ENCODE measurements at regions not wholly inside any gene's neighbourhood (a gene's known extent, or its start where the extent isn't known, plus 50 kb on each side); places are given as distances from the start of the nearest gene placed in this dataset.
A peak's percentile ranks its signal among the peaks of the same experiment; 100 is the strongest.

GRCh38 chr11:135031205-135031989 lies 619.4 kb upstream of the B3GAT1 start:
- no peak for TF ChIP-seq OVOL3 (tag by site-specific recombination; IDR thresholded peaks at IDR 0.05)
- no peak for TF ChIP-seq ZBTB11 (tag by site-specific recombination; conservative IDR thresholded peaks at IDR 0.05; ENCODE audit: low read depth)
- no peak for TF ChIP-seq BCL6B (tag by site-specific recombination; IDR thresholded peaks at IDR 0.05)
- H3K4me3 ChIP-seq (ENCODE audit: low read depth, low read length): no peak overlapping the region
- POLR2A ChIA-PET: no interaction called here
- no peaks in the 10 kb centered on the region for H3K36me3 ChIP-seq (ENCODE audit: control insufficient read depth in 2 of 2, insufficient read depth in 1 of 2, low read length in 2 of 2)
- H3K4me1 ChIP-seq (ENCODE audit: control insufficient read depth, insufficient read depth, low read length): no peaks in the 10 kb centered on the region
- CTCF ChIA-PET: interaction anchor here (0.6 to 1.0 kb wide), 2 partner anchors 153 to 163 kb away, joined by 4 to 7 read pairs; no protein-coding TSS in a partner anchor
- no peak overlapping the region for H3K27ac ChIP-seq (ENCODE audit: extremely low read depth, low read depth, low read length)
- no peaks in the 10 kb centered on the region for H3K9me3 ChIP-seq (ENCODE audit: control insufficient read depth, insufficient read depth, low read depth, low read length)

GRCh38 chr11:135027461-135027860 lies 615.4 kb upstream of the B3GAT1 start:
- Histone ChIP-seq H3K4me1 (ENCODE audit: control insufficient read depth, insufficient read depth, low read length) (no peaks in the 10 kb centered on the region), H3K27ac (ENCODE audit: extremely low read depth, low read depth, low read length) (no peak overlapping the region), H3K36me3 (ENCODE audit: control insufficient read depth in 2 of 2, insufficient read depth in 1 of 2, low read length in 2 of 2) (no peaks in the 10 kb centered on the region), H3K4me3 (ENCODE audit: low read depth, low read length) (no peak overlapping the region), H3K9me3 (ENCODE audit: control insufficient read depth, insufficient read depth, low read depth, low read length) (no peaks in the 10 kb centered on the region)
- TF ChIP-seq REST (tag by site-specific recombination; IDR thresholded peaks at IDR 0.05) (peak; percentile 95), ZNF391 (tag by site-specific recombination; IDR thresholded peaks at IDR 0.05; ENCODE audit: borderline replicate concordance, low read depth) (no peak), ZNF324 (tag by site-specific recombination; IDR thresholded peaks at IDR 0.05) (no peak)
- CTCF ChIA-PET: interaction anchor here (0.6 to 0.7 kb wide), 2 partner anchors 28 to 159 kb away, joined by 3 to 4 read pairs; no protein-coding TSS in a partner anchor
- POLR2A ChIA-PET: no interaction called here

GRCh38 chr11:135023499-135023898 lies 611.5 kb upstream of the B3GAT1 start:
- H3K36me3 ChIP-seq (ENCODE audit: control insufficient read depth in 2 of 2, insufficient read depth in 1 of 2, low read length in 2 of 2): no peaks in the 10 kb centered on the region
- no peak overlapping the region for H3K27ac ChIP-seq (ENCODE audit: extremely low read depth, low read depth, low read length)
- H3K9me3 ChIP-seq (ENCODE audit: control insufficient read depth, insufficient read depth, low read depth, low read length): no peaks in the 10 kb centered on the region
- H3K4me3 ChIP-seq (ENCODE audit: low read depth, low read length): no peak overlapping the region
- CTCF ChIA-PET: no interaction called here
- H3K4me1 ChIP-seq (ENCODE audit: control insufficient read depth, insufficient read depth, low read length): no peaks in the 10 kb centered on the region
- POLR2A ChIA-PET: no interaction called here
- TF ChIP-seq ZBTB6 (tag by site-specific recombination; IDR thresholded peaks at IDR 0.05) (no peak), ZFP41 (tag by site-specific recombination; IDR thresholded peaks at IDR 0.05; ENCODE audit: borderline replicate concordance) (no peak), ZNF747 (tag by site-specific recombination; IDR thresholded peaks at IDR 0.05) (no peak), ZNF23 (tag by site-specific recombination; IDR thresholded peaks at IDR 0.05; ENCODE audit: borderline replicate concordance) (no peak), ZNF302 (tag by site-specific recombination; IDR thresholded peaks at IDR 0.05; ENCODE audit: low read depth) (no peak), ZNF677 (tag by site-specific recombination; IDR thresholded peaks at IDR 0.05) (no peak), ZNF707 (tag by site-specific recombination; IDR thresholded peaks at IDR 0.05) (no peak), ZNF248 (tag by site-specific recombination; IDR thresholded peaks at IDR 0.05) (no peak), AEBP2 (tag by site-specific recombination; IDR thresholded peaks at IDR 0.05; ENCODE audit: borderline replicate concordance) (no peak), ZNF398 (tag by site-specific recombination; IDR thresholded peaks at IDR 0.05) (no peak)

Data from HEK293 (cell line).